OCI-LY1 (cell line): ENCODE measurements at regions not wholly inside any gene's neighbourhood (a gene's known extent, or its start where the extent isn't known, plus 50 kb on each side); places are given as distances from the start of the nearest gene placed in this dataset.

Experiments
- H2AFZ ChIP-seq: fragments of 200-600 bp; sonication (generic), shearing (Covaris generic); 2 replicates; pipeline ENCODE4 v1.6.0; 2014; ENCODE audit warnings: antibody characterized with exemption, mild to moderate bottlenecking, low read length
- H3F3A ChIP-seq: fragments of 200-600 bp; sonication (generic), shearing (Covaris generic); 2 replicates; pipeline ENCODE4 v1.6.0; 2014; ENCODE audit warnings: mild to moderate bottlenecking, antibody characterized with exemption, low read length, moderate library complexity; ENCODE audit not compliant: insufficient read depth
- H3K27ac ChIP-seq: fragments of 200-600 bp; sonication (generic); 2 replicates; pipeline ENCODE4 v1.5.1; 2014; ENCODE audit warnings: low read length, mixed run types, mild to moderate bottlenecking, low read depth; ENCODE audit not compliant: poor library complexity, severe bottlenecking
- H3K27me3 ChIP-seq: fragments of 200-600 bp; sonication (generic); 2 replicates; pipeline ENCODE4 v1.6.0; 2014; ENCODE audit warnings: antibody characterized with exemption, mild to moderate bottlenecking, low read length, moderate library complexity; ENCODE audit not compliant: insufficient read depth
- H3K36me3 ChIP-seq: fragments of 200-600 bp; sonication (generic); 2 replicates; pipeline ENCODE4 v1.6.1; 2014; ENCODE audit warnings: mild to moderate bottlenecking, antibody characterized with exemption, low read length, moderate library complexity, mixed read lengths; ENCODE audit not compliant: insufficient read depth
- H3K4me1 ChIP-seq: fragments of 200-600 bp; sonication (generic); 2 replicates; pipeline ENCODE4 v1.5.1; 2014; ENCODE audit warnings: mild to moderate bottlenecking, low read length, moderate library complexity; ENCODE audit not compliant: insufficient read depth, severe bottlenecking
- H3K4me2 ChIP-seq: fragments of 200-600 bp; sonication (generic), shearing (Covaris generic); 2 replicates; pipeline ENCODE4 v1.6.1; 2014; ENCODE audit warnings: low read length
- H3K4me3 ChIP-seq: fragments of 200-600 bp; sonication (generic); 2 replicates; pipeline ENCODE4 v1.5.1; 2014; ENCODE audit warnings: low read length, low read depth, mild to moderate bottlenecking, mixed read lengths; ENCODE audit not compliant: poor library complexity, severe bottlenecking
- H3K79me2 ChIP-seq: fragments of 200-600 bp; shearing (Covaris generic); 2 replicates; pipeline ENCODE4 v1.6.1; 2016; ENCODE audit warnings: mixed run types, low read length, mixed read lengths; ENCODE audit not compliant: insufficient read depth
- H3K9ac ChIP-seq: fragments of 200-600 bp; sonication (generic), shearing (Covaris generic); 2 replicates; pipeline ENCODE4 v1.6.1; 2014; ENCODE audit warnings: mild to moderate bottlenecking, low read length, mixed read lengths
- H3K9me2 ChIP-seq: fragments of 200-600 bp; sonication (generic), shearing (Covaris generic); 2 replicates; pipeline ENCODE4 v1.6.1; 2014; ENCODE audit warnings: low read depth, mild to moderate bottlenecking, low read length, mixed read lengths
- H3K9me3 ChIP-seq: fragments of 200-600 bp; shearing (Covaris generic); 2 replicates; pipeline ENCODE4 v1.6.1; 2014; ENCODE audit warnings: low read length, mixed read lengths
- H4K20me1 ChIP-seq: fragments of 200-600 bp; sonication (generic), shearing (Covaris generic); 2 replicates; pipeline ENCODE4 v1.6.0; 2016; ENCODE audit warnings: mild to moderate bottlenecking, low read length; ENCODE audit not compliant: insufficient read depth
- EZH2 ChIP-seq: fragments of 200-600 bp; sonication (generic), shearing (Covaris generic); IDR thresholded peaks from 2 replicates; pipeline ENCODE4 v1.8.0; 2017; ENCODE audit warnings: borderline replicate concordance, mixed run types, mild to moderate bottlenecking, antibody characterized with exemption, low read length, moderate library complexity, mixed read lengths
- TF ChIP-seq, protein P1 (sequence below): fragments of 200-600 bp; sonication (generic), shearing (Covaris generic); IDR thresholded peaks from 2 replicates; pipeline ENCODE4 v1.5.1; 2017; ENCODE audit warnings: mild to moderate bottlenecking, antibody characterized with exemption, low read length, moderate library complexity, mixed read lengths

DNA sequence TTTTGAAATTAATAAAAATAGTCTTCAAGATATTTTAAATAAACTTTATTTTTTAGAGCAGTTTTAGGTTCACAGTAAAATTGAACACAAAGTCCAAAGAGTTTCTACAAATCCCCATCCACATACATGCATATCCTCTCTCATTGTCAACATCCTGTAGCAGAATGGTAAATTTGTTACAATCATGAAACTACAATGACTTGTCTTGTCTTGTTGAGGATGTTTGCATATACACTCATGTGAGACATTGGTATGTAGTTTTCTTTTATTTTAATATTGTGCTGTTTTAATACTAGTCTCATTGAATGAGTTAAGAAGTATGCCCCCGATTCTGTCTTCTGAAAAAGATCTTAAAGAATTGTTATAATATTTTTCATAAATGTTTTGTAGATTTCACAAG, 447.0 kb upstream of the EDIL3 start:
- no peaks in the 10 kb centered on the region for H3F3A ChIP-seq
- H3K27me3 ChIP-seq: no peaks in the 10 kb centered on the region
- no peak overlapping the region for H3K9ac ChIP-seq
- no peak overlapping the region for H2AFZ ChIP-seq
- H3K9me3 ChIP-seq: no peaks in the 10 kb centered on the region
- no peaks in the 10 kb centered on the region for H3K4me1 ChIP-seq
- TF ChIP-seq EZH2: no peak
- TF ChIP-seq, protein P1, sequence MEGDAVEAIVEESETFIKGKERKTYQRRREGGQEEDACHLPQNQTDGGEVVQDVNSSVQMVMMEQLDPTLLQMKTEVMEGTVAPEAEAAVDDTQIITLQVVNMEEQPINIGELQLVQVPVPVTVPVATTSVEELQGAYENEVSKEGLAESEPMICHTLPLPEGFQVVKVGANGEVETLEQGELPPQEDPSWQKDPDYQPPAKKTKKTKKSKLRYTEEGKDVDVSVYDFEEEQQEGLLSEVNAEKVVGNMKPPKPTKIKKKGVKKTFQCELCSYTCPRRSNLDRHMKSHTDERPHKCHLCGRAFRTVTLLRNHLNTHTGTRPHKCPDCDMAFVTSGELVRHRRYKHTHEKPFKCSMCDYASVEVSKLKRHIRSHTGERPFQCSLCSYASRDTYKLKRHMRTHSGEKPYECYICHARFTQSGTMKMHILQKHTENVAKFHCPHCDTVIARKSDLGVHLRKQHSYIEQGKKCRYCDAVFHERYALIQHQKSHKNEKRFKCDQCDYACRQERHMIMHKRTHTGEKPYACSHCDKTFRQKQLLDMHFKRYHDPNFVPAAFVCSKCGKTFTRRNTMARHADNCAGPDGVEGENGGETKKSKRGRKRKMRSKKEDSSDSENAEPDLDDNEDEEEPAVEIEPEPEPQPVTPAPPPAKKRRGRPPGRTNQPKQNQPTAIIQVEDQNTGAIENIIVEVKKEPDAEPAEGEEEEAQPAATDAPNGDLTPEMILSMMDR: no peak
- H4K20me1 ChIP-seq: no peaks in the 10 kb centered on the region
- no peak overlapping the region for H3K4me3 ChIP-seq
- H3K79me2 ChIP-seq: no peaks in the 10 kb centered on the region
- no peaks in the 10 kb centered on the region for H3K9me2 ChIP-seq
- H3K27ac ChIP-seq: no peak overlapping the region
- no peak overlapping the region for H3K4me2 ChIP-seq
- no peaks in the 10 kb centered on the region for H3K36me3 ChIP-seq

GRCh38 chr5:84830265-84830664, 445.6 kb upstream of the EDIL3 start:
- no peak overlapping the region for H2AFZ ChIP-seq
- H3K36me3 ChIP-seq: no peaks in the 10 kb centered on the region
- no peak overlapping the region for H3K4me2 ChIP-seq
- H3F3A ChIP-seq: no peaks in the 10 kb centered on the region
- H3K9me3 ChIP-seq: no peaks in the 10 kb centered on the region
- H3K27me3 ChIP-seq: no peaks in the 10 kb centered on the region
- no peaks in the 10 kb centered on the region for H3K4me1 ChIP-seq
- H3K79me2 ChIP-seq: no peaks in the 10 kb centered on the region
- no peak overlapping the region for H3K9ac ChIP-seq
- H4K20me1 ChIP-seq: no peaks in the 10 kb centered on the region
- TF ChIP-seq, protein P1: no peak
- no peak for TF ChIP-seq EZH2
- no peak overlapping the region for H3K4me3 ChIP-seq
- no peak overlapping the region for H3K27ac ChIP-seq
- H3K9me2 ChIP-seq: no peaks in the 10 kb centered on the region

GRCh38 chr5:84825606-84826005, 440.9 kb upstream of the EDIL3 start:
- H3K27me3 ChIP-seq: no peaks in the 10 kb centered on the region
- TF ChIP-seq, protein P1: no peak
- TF ChIP-seq EZH2: no peak
- H3K79me2 ChIP-seq: no peaks in the 10 kb centered on the region
- H3K9me2 ChIP-seq: 0 out of 2 replicates have a peak, but pooled peaks cover 2% of the 10 kb centered on the region
- no peaks in the 10 kb centered on the region for H3K4me1 ChIP-seq
- no peak overlapping the region for H3K4me3 ChIP-seq
- H3K9me3 ChIP-seq: no peaks in the 10 kb centered on the region
- no peak overlapping the region for H3K9ac ChIP-seq
- no peak overlapping the region for H3K4me2 ChIP-seq
- no peak overlapping the region for H3K27ac ChIP-seq
- H3F3A ChIP-seq: no peaks in the 10 kb centered on the region
- no peaks in the 10 kb centered on the region for H3K36me3 ChIP-seq
- no peaks in the 10 kb centered on the region for H4K20me1 ChIP-seq
- H2AFZ ChIP-seq: no peak overlapping the region
